NB4 (cell line): ENCODE measurements at regions not wholly inside any gene's neighbourhood (a gene's known extent, or its start where the extent isn't known, plus 50 kb on each side); places are given as distances from the start of the nearest gene placed in this dataset.

Source experiments
- CTCF ChIP-seq: IDR thresholded peaks from one replicate; pipeline ENCODE4 v1.5.1; 2012; ENCODE audit warnings: low read depth, low read length
- POLR2A ChIP-seq: IDR thresholded peaks from 2 replicates; pipeline ENCODE4 v1.6.1; 2011; ENCODE audit warnings: mild to moderate bottlenecking; ENCODE audit not compliant: insufficient read length; ENCODE audit errors: extremely low read depth

GRCh38 chr4:125688841-125689240 is 374.1 kb downstream of the FAT4 start:
- no peak for TF ChIP-seq POLR2A
- TF ChIP-seq CTCF = no peak
